ENCODE measurements at regions not wholly inside any gene's neighbourhood (a gene's known extent, or its start where the extent isn't known, plus 50 kb on each side); places are given as distances from the start of the nearest gene placed in this dataset.

- no peaks in the 10 kb centered on the region for H3K27me3 ChIP-seq (ENCODE audit: insufficient read depth, low read length)
- H2AFZ ChIP-seq (ENCODE audit: low read length): no peak overlapping the region
- H3K79me2 ChIP-seq (ENCODE audit: insufficient read depth, low read length): no peaks in the 10 kb centered on the region
- no peak overlapping the region for H3K4me2 ChIP-seq (ENCODE audit: low read length)
- no peak for TF ChIP-seq EZH2 (IDR thresholded peaks at IDR 0.05; ENCODE audit: borderline replicate concordance, low read length)
- H3K27ac ChIP-seq (ENCODE audit: low read depth, low read length, poor library complexity, severe bottlenecking): no peak overlapping the region
- H3K9ac ChIP-seq (ENCODE audit: low read length): no peak overlapping the region
- H4K20me1 ChIP-seq (ENCODE audit: insufficient read depth, low read length): no peaks in the 10 kb centered on the region
- H3F3A ChIP-seq (ENCODE audit: insufficient read depth, low read length): no peaks in the 10 kb centered on the region
- no peaks in the 10 kb centered on the region for H3K4me1 ChIP-seq (ENCODE audit: insufficient read depth, low read length, severe bottlenecking)
- H3K36me3 ChIP-seq (ENCODE audit: insufficient read depth, low read length): no peaks in the 10 kb centered on the region
- no peak overlapping the region for H3K4me3 ChIP-seq (ENCODE audit: low read depth, low read length, poor library complexity, severe bottlenecking)
- H3K9me2 ChIP-seq (ENCODE audit: low read depth, low read length): no peaks in the 10 kb centered on the region
- no peaks in the 10 kb centered on the region for H3K9me3 ChIP-seq (ENCODE audit: low read length)
Measured at GRCh38 chr10:9621216-9621615, 1396.5 kb upstream of the CELF2 start.

- Histone ChIP-seq H3K9ac (ENCODE audit: low read length) (no peak overlapping the region), H3K79me2 (ENCODE audit: insufficient read depth, low read length) (no peaks in the 10 kb centered on the region), H2AFZ (ENCODE audit: low read length) (no peak overlapping the region), H4K20me1 (ENCODE audit: insufficient read depth, low read length) (no peaks in the 10 kb centered on the region), H3F3A (ENCODE audit: insufficient read depth, low read length) (no peaks in the 10 kb centered on the region), H3K9me2 (ENCODE audit: low read depth, low read length) (no peaks in the 10 kb centered on the region), H3K27ac (ENCODE audit: low read depth, low read length, poor library complexity, severe bottlenecking) (no peak overlapping the region), H3K27me3 (ENCODE audit: insufficient read depth, low read length) (no peaks in the 10 kb centered on the region), H3K4me2 (ENCODE audit: low read length) (no peak overlapping the region), H3K4me3 (ENCODE audit: low read depth, low read length, poor library complexity, severe bottlenecking) (no peak overlapping the region), H3K4me1 (ENCODE audit: insufficient read depth, low read length, severe bottlenecking) (no peaks in the 10 kb centered on the region), H3K36me3 (ENCODE audit: insufficient read depth, low read length) (no peaks in the 10 kb centered on the region), H3K9me3 (ENCODE audit: low read length) (no peaks in the 10 kb centered on the region)
- TF ChIP-seq EZH2 (IDR thresholded peaks at IDR 0.05; ENCODE audit: borderline replicate concordance, low read length) (no peak), CTCF (IDR thresholded peaks at IDR 0.05; ENCODE audit: low read length) (no peak)
Measured at GRCh38 chr10:9625304-9625703, 1392.4 kb upstream of the CELF2 start.

GRCh38 chr10:9634466-9634865 is 1383.2 kb upstream of the CELF2 start:
- Histone ChIP-seq H3K27me3 (ENCODE audit: insufficient read depth, low read length) (no peaks in the 10 kb centered on the region), H3K9me3 (ENCODE audit: low read length) (no peaks in the 10 kb centered on the region), H3K9ac (ENCODE audit: low read length) (no peak overlapping the region), H3K4me2 (ENCODE audit: low read length) (no peak overlapping the region), H3K4me1 (ENCODE audit: insufficient read depth, low read length, severe bottlenecking) (no peaks in the 10 kb centered on the region), H3K36me3 (ENCODE audit: insufficient read depth, low read length) (no peaks in the 10 kb centered on the region), H3K4me3 (ENCODE audit: low read depth, low read length, poor library complexity, severe bottlenecking) (no peak overlapping the region), H3F3A (ENCODE audit: insufficient read depth, low read length) (no peaks in the 10 kb centered on the region), H4K20me1 (ENCODE audit: insufficient read depth, low read length) (no peaks in the 10 kb centered on the region), H3K27ac (ENCODE audit: low read depth, low read length, poor library complexity, severe bottlenecking) (no peak overlapping the region), H2AFZ (ENCODE audit: low read length) (no peak overlapping the region), H3K79me2 (ENCODE audit: insufficient read depth, low read length) (no peaks in the 10 kb centered on the region), H3K9me2 (ENCODE audit: low read depth, low read length) (no peaks in the 10 kb centered on the region)
- TF ChIP-seq EZH2 (IDR thresholded peaks at IDR 0.05; ENCODE audit: borderline replicate concordance, low read length): no peak
- no peak for TF ChIP-seq CTCF (IDR thresholded peaks at IDR 0.05; ENCODE audit: low read length)

GRCh38 chr10:9635691-9636090 is 1382.0 kb upstream of the CELF2 start:
- H3K27ac ChIP-seq (ENCODE audit: low read depth, low read length, poor library complexity, severe bottlenecking): no peak overlapping the region
- H3K9me3 ChIP-seq (ENCODE audit: low read length): no peaks in the 10 kb centered on the region
- no peak for TF ChIP-seq CTCF (IDR thresholded peaks at IDR 0.05; ENCODE audit: low read length)
- no peak for TF ChIP-seq EZH2 (IDR thresholded peaks at IDR 0.05; ENCODE audit: borderline replicate concordance, low read length)
- H3F3A ChIP-seq (ENCODE audit: insufficient read depth, low read length): no peaks in the 10 kb centered on the region
- H3K36me3 ChIP-seq (ENCODE audit: insufficient read depth, low read length): no peaks in the 10 kb centered on the region
- H3K27me3 ChIP-seq (ENCODE audit: insufficient read depth, low read length): no peaks in the 10 kb centered on the region
- H3K4me1 ChIP-seq (ENCODE audit: insufficient read depth, low read length, severe bottlenecking): no peaks in the 10 kb centered on the region
- H3K9ac ChIP-seq (ENCODE audit: low read length): no peak overlapping the region
- no peak overlapping the region for H3K4me3 ChIP-seq (ENCODE audit: low read depth, low read length, poor library complexity, severe bottlenecking)
- H3K9me2 ChIP-seq (ENCODE audit: low read depth, low read length): no peaks in the 10 kb centered on the region
- H3K79me2 ChIP-seq (ENCODE audit: insufficient read depth, low read length): no peaks in the 10 kb centered on the region
- H2AFZ ChIP-seq (ENCODE audit: low read length): no peak overlapping the region
- H3K4me2 ChIP-seq (ENCODE audit: low read length): no peak overlapping the region
- H4K20me1 ChIP-seq (ENCODE audit: insufficient read depth, low read length): no peaks in the 10 kb centered on the region
